GM12891 (cell line): ENCODE measurements at regions not wholly inside any gene's neighbourhood (a gene's known extent, or its start where the extent isn't known, plus 50 kb on each side); places are given as distances from the start of the nearest gene placed in this dataset.

Source experiments
- PAX5 ChIP-seq: IDR thresholded peaks from 2 replicates; pipeline ENCODE4 v1.6.1; 2011; ENCODE audit warnings: low read length, moderate library complexity, mild to moderate bottlenecking; ENCODE audit not compliant: insufficient read depth, severe bottlenecking
- POLR2A ChIP-seq: IDR thresholded peaks from 2 replicates; pipeline ENCODE4 v1.6.1; 2011; ENCODE audit warnings: low read depth, low read length, control low read depth
- POLR2AphosphoS5 ChIP-seq: IDR thresholded peaks from 2 replicates; pipeline ENCODE4 v1.6.1; 2011; ENCODE audit warnings: low read depth, low read length, control low read depth
- POU2F2 ChIP-seq: IDR thresholded peaks from 2 replicates; pipeline ENCODE4 v1.6.1; 2011; ENCODE audit warnings: low read depth, mild to moderate bottlenecking, control low read depth, low read length, moderate library complexity
- TAF1 ChIP-seq: IDR thresholded peaks from 2 replicates; pipeline ENCODE4 v1.6.1; 2011; ENCODE audit warnings: low read depth, low read length, control low read depth

- TF ChIP-seq TAF1 = no peak
- TF ChIP-seq POLR2AphosphoS5 = no peak
- TF ChIP-seq POLR2A = no peak
- no peak for TF ChIP-seq POU2F2
- no peak for TF ChIP-seq PAX5
Measured at GRCh38 chr12:113759135-113759534, 207.0 kb downstream of the RBM19 start.
